OCI-LY1 (cell line): ENCODE measurements at regions not wholly inside any gene's neighbourhood (a gene's known extent, or its start where the extent isn't known, plus 50 kb on each side); places are given as distances from the start of the nearest gene placed in this dataset.

Experiments
- CTCF ChIP-seq: fragments of 200-600 bp; sonication (generic), shearing (Covaris generic); IDR thresholded peaks from 2 replicates; pipeline ENCODE4 v1.5.1; 2017; ENCODE audit warnings: mild to moderate bottlenecking, antibody characterized with exemption, low read length, moderate library complexity, mixed read lengths
- EZH2 ChIP-seq: fragments of 200-600 bp; sonication (generic), shearing (Covaris generic); IDR thresholded peaks from 2 replicates; pipeline ENCODE4 v1.8.0; 2017; ENCODE audit warnings: borderline replicate concordance, mixed run types, mild to moderate bottlenecking, antibody characterized with exemption, low read length, moderate library complexity, mixed read lengths

GRCh38 chr6:90874931-90875330 lies 288.1 kb upstream of the MAP3K7 start:
- TF ChIP-seq CTCF (no peak), EZH2 (no peak)
